Mammary epithelial cell (primary cell): ENCODE measurements at regions not wholly inside any gene's neighbourhood (a gene's known extent, or its start where the extent isn't known, plus 50 kb on each side); places are given as distances from the start of the nearest gene placed in this dataset.

Source experiments
- EZH2 ChIP-seq: IDR thresholded peaks from 2 replicates; pipeline ENCODE4 v1.6.1; 2012; ENCODE audit warnings: low read length, inconsistent platforms, borderline replicate concordance
- TF ChIP-seq, protein P1 (sequence below), 2 donors: IDR thresholded peaks in 1 of 2; conservative IDR thresholded peaks in 1 of 2; 2 replicates each; pipeline ENCODE4 v1.5.1; 2011 to 2012; ENCODE audit warnings: inconsistent platforms in 2 of 2, low read length in 2 of 2, mild to moderate bottlenecking in 2 of 2, control low read depth in 1 of 2, low read depth in 1 of 2; ENCODE audit not compliant: insufficient read depth in 1 of 2; ENCODE audit errors: extremely low read depth in 1 of 2

DNA sequence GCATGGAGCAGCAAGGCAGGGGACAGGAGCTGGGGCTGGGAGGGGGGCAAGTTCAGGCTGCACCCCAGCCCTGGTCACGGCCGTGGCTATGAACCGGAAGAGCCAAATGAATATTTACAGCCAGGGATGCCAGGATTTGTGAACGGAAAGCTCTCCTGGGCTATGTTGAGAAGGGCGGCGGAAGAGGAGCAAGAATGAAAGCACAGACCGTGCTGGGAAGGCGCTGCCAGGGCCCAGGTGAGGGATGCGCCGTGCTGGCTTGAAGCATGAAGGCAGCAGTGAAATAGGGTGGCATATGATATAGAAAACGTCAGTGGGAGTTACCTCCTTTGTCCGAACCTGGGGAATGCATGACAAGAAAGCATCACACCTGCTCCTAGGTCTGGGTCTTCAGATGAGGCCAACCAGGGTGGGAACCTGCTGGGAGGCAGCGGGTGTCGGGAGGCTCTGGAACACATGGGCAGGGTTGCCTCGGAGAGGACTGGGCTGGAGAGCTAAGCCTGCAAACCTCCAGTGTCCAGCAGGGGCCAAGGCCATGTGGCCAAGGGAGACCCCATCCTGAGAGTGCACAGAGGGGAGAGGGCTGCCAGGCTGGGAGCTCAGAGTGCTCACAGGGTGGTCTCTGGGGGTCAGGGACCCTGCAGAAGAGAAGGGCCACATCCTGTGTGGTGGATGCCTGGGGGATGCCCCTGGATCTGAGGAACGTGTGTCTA, 120.6 kb upstream of the TCERG1L start:
- TF ChIP-seq EZH2: no peak
- TF ChIP-seq, protein P1, sequence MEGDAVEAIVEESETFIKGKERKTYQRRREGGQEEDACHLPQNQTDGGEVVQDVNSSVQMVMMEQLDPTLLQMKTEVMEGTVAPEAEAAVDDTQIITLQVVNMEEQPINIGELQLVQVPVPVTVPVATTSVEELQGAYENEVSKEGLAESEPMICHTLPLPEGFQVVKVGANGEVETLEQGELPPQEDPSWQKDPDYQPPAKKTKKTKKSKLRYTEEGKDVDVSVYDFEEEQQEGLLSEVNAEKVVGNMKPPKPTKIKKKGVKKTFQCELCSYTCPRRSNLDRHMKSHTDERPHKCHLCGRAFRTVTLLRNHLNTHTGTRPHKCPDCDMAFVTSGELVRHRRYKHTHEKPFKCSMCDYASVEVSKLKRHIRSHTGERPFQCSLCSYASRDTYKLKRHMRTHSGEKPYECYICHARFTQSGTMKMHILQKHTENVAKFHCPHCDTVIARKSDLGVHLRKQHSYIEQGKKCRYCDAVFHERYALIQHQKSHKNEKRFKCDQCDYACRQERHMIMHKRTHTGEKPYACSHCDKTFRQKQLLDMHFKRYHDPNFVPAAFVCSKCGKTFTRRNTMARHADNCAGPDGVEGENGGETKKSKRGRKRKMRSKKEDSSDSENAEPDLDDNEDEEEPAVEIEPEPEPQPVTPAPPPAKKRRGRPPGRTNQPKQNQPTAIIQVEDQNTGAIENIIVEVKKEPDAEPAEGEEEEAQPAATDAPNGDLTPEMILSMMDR (conservative IDR thresholded peaks at IDR 0.05 in 1 of 2, IDR thresholded peaks at IDR 0.05 in 1 of 2; ENCODE audit: extremely low read depth in 1 of 2, insufficient read depth in 1 of 2, low read depth in 1 of 2, low read length in 2 of 2): no peak
